SK-MEL-5 (cell line): ENCODE measurements at regions not wholly inside any gene's neighbourhood (a gene's known extent, or its start where the extent isn't known, plus 50 kb on each side); places are given as distances from the start of the nearest gene placed in this dataset.
"Not testable (repeated sequence)": the region's sequence is repeated elsewhere in the genome, so short reads cannot be mapped to it uniquely, and the experiment has no call there.

Source experiments
- DNase-seq: peaks from one replicate; pipeline ENCODE4 v3.0.0-alpha.2; 2016; ENCODE audit warnings: low read depth, low spot score
- in situ Hi-C: cut with HindIII; loops from 2 replicates; pipeline ENCODE4 v1.10.0; 2016; ENCODE audit warnings: low sequenced_read_pairs, high pct_unique_total_duplicates, low pct_unique_long_range_greater_than_20kb

- no peak for DNase-seq
- in situ Hi-C loops, result no loop called here
Observed at GRCh38 chrX:39251995-39252394, 450.7 kb downstream of the MID1IP1 start.

GRCh38 chrX:39253551-39253950 is 452.3 kb downstream of the MID1IP1 start:
- DNase-seq, result no peak
- in situ Hi-C loops, result no loop called here

DNA sequence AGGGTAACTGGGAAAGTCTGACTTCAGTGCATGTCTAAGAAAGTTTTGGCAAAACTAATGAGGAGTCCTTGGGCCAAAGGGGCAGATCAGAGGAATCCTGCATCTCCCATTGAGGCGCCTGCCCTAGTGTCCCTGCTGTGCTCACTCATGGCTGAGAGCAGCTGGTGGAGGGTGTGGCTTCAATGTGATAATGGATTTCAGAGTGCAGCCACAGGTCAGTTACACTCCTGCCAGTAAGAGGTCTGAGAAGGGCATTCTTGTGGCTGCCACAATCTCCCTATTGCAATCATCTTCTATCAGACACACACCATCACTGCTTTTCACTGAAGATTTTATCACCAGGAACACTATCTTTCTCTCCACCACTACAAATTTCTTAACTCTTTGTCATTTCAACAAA is 457.1 kb downstream of the MID1IP1 start:
- DNase-seq, result no peak
- in situ Hi-C loops, result no loop called here

DNA sequence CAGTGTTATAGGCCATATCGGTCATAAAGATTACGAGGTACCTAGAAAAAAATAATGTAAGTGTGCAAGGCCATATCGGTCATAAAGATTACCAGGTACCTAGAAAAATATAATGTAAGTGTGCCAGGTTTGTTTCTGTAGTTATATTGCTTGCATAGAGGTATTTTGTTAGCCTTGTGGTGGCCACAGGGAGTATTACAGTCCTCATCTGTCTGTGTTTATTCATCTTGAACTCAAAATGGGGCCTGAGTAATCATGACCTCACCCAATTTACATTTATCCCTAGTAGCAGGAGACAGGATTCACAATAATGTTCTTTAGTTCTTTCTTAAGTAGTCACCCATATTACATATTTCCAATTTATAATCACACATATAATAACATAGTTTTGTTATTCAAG is 459.7 kb downstream of the MID1IP1 start:
- no peak for DNase-seq
- in situ Hi-C loops, result no loop called here

- in situ Hi-C loops, result no loop called here
- DNase-seq, result peak; percentile 56
Observed at GRCh38 chrX:39261446-39262147, 460.3 kb downstream of the MID1IP1 start.

GRCh38 chrX:39262641-39263040 is 461.4 kb downstream of the MID1IP1 start:
- in situ Hi-C loops, result no loop called here
- peak; percentile 22 for DNase-seq

DNA sequence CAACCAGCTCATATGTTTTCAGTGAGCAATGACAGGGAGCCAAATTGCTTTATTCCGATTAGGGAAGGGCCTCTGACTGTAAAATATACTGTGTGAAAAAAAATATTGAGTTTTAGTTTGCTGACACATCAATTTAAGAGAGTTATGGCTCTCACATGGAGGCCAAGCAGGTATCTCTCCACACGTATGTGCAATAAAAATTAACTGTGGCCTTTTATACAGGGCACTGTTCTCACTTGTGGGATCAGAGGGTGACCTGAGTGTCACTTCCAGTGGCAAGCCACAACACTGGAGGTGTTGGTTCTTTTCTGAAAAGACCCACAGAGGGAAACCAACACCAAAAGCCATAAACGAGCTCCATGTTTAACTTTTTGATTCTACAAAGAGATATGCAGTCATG is 462.8 kb downstream of the MID1IP1 start:
- no peak for DNase-seq
- in situ Hi-C loops, result no loop called here

DNA sequence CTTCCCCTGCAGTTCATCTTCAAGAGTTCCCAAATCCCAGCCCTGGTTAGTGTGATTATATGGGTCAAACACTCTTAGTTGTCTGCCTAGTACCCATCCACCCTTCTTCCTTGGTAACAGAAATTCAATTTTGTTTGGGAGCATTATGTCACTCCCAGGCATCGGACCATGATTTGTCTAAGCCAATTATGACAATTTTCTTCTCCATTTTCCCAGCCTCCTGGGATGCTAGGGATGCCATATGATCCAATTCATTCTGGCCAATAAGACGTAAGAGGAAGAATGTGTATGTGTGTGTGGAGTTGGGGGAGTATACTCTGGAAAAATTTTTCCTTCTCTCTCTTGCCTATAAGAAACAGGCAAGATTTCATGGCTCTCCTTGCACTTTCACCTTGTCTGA is 465.9 kb downstream of the MID1IP1 start:
- in situ Hi-C loops, result no loop called here
- DNase-seq, result no peak

GRCh38 chrX:39268207-39268606 is 466.9 kb downstream of the MID1IP1 start:
- no peak for DNase-seq
- in situ Hi-C loops, result no loop called here

DNA sequence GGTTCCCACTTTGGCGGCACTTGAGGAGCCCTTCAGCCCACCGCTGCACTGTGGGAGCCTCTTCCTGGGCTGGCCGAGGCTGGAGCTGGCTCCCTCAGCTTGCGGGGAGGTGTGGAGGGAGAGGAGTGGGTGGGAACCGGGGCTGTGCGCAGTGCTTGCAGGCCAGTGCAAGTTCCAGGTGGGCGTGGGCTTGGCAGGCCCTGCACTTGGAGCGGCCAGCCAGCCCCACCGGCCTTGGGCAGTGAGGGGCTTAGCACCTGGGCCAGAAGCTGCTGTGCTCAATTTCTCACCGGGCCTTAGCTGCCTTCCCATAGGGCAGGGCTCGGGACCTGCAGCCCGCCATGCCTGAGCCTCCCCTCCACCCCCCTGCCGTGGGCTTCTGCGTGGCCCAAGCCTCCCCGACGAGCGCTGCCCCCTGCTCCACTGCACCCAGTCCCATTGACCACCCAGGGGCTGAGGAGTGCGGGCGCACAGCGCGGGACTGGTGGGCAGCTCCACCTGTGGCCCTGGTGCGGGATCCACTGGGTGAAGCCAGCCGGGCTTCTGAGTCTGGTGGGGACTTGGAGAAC is 474.3 kb downstream of the MID1IP1 start:
- in situ Hi-C loops, result no loop called here
- DNase-seq, result no peak

GRCh38 chrX:39277685-39278390 is 476.6 kb downstream of the MID1IP1 start:
- DNase-seq, in situ Hi-C loops: not testable (repeated sequence)

DNA sequence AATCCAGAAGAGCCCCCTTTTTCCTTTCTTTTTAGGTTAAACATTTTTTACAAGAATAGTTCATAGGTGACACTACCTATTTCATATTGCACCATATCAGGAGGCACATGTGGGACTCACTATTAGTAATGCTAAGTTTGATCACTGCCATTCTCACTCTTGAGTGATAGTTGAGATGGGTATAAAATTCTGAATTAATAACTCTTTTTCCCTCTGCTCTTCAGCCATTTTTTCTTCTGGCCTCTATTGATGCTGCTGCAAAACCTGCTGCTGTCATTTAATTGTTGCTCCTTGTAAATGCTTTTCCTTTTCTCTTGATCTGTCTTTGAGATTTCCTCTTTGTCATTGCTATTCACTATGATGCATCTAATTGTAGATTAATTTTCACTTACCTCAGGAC is 482.0 kb downstream of the MID1IP1 start:
- no peak for DNase-seq
- in situ Hi-C loops, result no loop called here

GRCh38 chrX:39288592-39288991 is 487.3 kb downstream of the MID1IP1 start:
- no peak for DNase-seq
- in situ Hi-C loops, result no loop called here

- DNase-seq, result no peak
- in situ Hi-C loops, result no loop called here
Observed at GRCh38 chrX:39289827-39290226, 488.6 kb downstream of the MID1IP1 start.

GRCh38 chrX:39293203-39293602 is 491.9 kb downstream of the MID1IP1 start:
- no peak for DNase-seq
- in situ Hi-C loops, result no loop called here

DNA sequence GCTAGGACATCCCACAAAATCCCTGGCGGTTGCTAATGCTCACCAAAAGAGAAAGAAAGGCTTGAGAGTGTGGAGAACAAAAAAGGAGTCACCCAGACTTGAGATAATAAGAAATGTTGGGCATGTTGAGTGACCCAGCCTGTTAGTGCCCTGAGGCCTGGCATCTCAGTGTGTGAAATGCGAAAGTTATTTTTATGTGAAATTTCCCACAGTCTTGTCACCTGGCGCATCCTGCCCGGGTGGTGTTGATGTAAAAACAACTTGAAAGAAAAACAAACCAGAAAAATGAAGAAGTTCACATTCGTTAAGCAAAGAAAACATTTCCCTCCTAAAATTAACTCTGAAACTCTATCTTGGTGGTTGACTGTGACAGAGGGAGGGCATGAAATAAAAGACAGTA is 495.2 kb downstream of the MID1IP1 start:
- in situ Hi-C loops, result no loop called here
- DNase-seq, result no peak

DNA sequence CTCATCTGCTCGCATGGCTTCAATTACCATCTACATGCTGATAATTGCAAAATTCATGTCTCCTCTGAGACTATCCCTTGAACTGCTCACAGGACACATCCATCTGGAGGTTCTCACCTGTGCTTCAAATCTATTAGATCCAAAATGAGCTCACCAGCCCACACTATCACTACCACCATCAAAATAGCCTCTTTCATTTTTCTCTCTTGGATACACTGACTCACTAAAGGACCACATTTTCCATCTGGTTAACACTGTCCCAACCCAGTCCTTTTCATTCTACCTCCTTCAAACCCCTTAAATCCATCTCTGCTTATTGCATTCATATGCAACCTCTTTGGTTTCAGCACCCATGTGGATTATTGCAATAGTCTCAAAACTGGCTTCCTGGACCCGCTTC is 497.6 kb downstream of the MID1IP1 start:
- in situ Hi-C loops, result no loop called here
- DNase-seq, result no peak

DNA sequence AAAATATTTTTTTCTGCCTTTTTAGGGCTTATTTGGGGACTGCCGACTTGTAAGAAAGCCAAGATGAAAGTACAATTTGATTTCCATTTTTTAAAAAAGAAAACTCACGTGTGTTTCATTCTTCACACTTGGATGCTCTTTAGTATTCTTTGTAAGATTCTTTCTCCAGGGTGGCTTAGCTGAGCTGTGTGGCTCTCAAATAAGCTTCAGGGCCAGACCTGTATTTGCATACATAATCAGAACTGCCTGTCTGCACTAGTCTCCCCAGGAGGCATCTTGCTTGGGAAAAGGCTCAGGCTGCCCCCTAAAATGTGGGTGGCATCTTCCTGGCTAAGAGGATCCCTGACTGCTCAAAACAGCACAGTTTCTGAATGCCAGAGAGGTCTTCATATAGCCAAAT is 498.4 kb downstream of the MID1IP1 start:
- DNase-seq, result no peak
- in situ Hi-C loops, result no loop called here

DNA sequence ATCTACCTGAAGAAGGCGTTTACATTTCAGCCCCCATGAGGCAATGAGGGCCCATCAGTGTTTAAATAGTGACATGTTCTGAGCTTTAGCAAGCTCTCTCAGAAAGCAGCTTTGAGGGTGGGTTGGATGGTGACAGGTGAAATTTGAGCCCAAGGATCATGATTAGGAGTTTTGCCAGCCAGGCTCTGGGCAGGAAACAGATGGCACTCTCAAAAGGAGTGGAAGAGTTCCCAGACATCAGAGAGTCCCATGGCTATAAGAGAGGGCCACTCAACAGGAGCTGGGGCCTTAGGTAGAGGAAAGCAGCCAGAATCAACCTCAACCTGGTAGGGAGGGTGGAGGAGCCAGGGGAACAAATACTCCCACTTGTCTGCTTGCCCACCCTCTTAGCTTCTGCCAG is 499.8 kb downstream of the MID1IP1 start:
- in situ Hi-C loops, result no loop called here
- DNase-seq, result no peak
